GM23338 (cell line): ENCODE measurements at regions not wholly inside any gene's neighbourhood (a gene's known extent, or its start where the extent isn't known, plus 50 kb on each side); places are given as distances from the start of the nearest gene placed in this dataset.

Experiments used
- ATAC-seq: fragments of 200-7000 bp; cut with Tn5 transposase; 3 replicates; pipeline ENCODE4 v1.9.1; 2020
- DNase-seq: peaks from one replicate; pipeline ENCODE4 v3.0.0-alpha.2; 2015; ENCODE audit warnings: low spot score
- H2AFZ ChIP-seq: fragments of 200-600 bp; sonication (generic); 2 replicates; pipeline ENCODE4 v1.8.0; 2016; ENCODE audit warnings: antibody characterized with exemption, mild to moderate bottlenecking, moderate library complexity
- H3F3A ChIP-seq: fragments of 200-600 bp; sonication (generic); replicated peaks from 2 replicates; pipeline ENCODE4 v1.8.0; 2017; ENCODE audit warnings: antibody characterized with exemption, mixed run types, low read depth
- H3K27ac ChIP-seq: fragments of 200-600 bp; sonication (generic); 2 replicates; pipeline ENCODE4 v1.6.1; 2016; ENCODE audit warnings: low read depth
- H3K27me3 ChIP-seq: fragments of 200-600 bp; sonication (generic); 2 replicates; pipeline ENCODE4 v1.8.0; 2016; ENCODE audit warnings: mild to moderate bottlenecking, mixed run types, moderate library complexity; ENCODE audit not compliant: insufficient read depth
- H3K36me3 ChIP-seq: fragments of 200-600 bp; sonication (generic); 2 replicates; pipeline ENCODE4 v1.8.0; 2016; ENCODE audit warnings: mild to moderate bottlenecking; ENCODE audit not compliant: insufficient read depth
- H3K4me1 ChIP-seq: fragments of 200-600 bp; sonication (generic); 2 replicates; pipeline ENCODE4 v1.8.0; 2016; ENCODE audit warnings: mild to moderate bottlenecking, moderate library complexity; ENCODE audit not compliant: insufficient read depth
- H3K4me2 ChIP-seq: fragments of 200-600 bp; sonication (generic); 2 replicates; pipeline ENCODE4 v1.7.1; 2017; ENCODE audit warnings: mixed run types
- H3K4me3 ChIP-seq: fragments of 200-600 bp; sonication (generic); 2 replicates; pipeline ENCODE4 v1.6.1; 2016; ENCODE audit warnings: mixed run types
- H3K79me2 ChIP-seq: fragments of 200-600 bp; sonication (generic); replicated peaks from 2 replicates; pipeline ENCODE4 v1.8.0; 2017; ENCODE audit warnings: mild to moderate bottlenecking; ENCODE audit not compliant: insufficient read depth
- H3K9me2 ChIP-seq: fragments of 200-600 bp; sonication (generic); 2 replicates; pipeline ENCODE4 v1.8.0; 2017; ENCODE audit not compliant: insufficient read depth
- H4K20me1 ChIP-seq: fragments of 200-600 bp; sonication (generic); replicated peaks from 2 replicates; pipeline ENCODE4 v1.8.0; 2017; ENCODE audit warnings: mild to moderate bottlenecking; ENCODE audit not compliant: insufficient read depth
- H3K27ac Mint-ChIP-seq: 2 replicates; pipeline ENCODE4 v1.8.0; 2020; ENCODE audit warnings: inconsistent platforms, mild to moderate bottlenecking, moderate library complexity, mixed read lengths
- H3K27me3 Mint-ChIP-seq: 3 replicates; pipeline ENCODE4 v1.8.0; 2022; ENCODE audit warnings: low read depth, mild to moderate bottlenecking, moderate library complexity, mixed read lengths, inconsistent platforms; ENCODE audit not compliant: insufficient read depth, poor library complexity
- H3K36me3 Mint-ChIP-seq: 3 replicates; pipeline ENCODE4 v1.8.0; 2021; ENCODE audit warnings: low read depth, mild to moderate bottlenecking, inconsistent platforms, moderate library complexity, mixed read lengths
- H3K4me1 Mint-ChIP-seq: 3 replicates; pipeline ENCODE4 v1.8.0; 2020; ENCODE audit warnings: mild to moderate bottlenecking, inconsistent platforms, mixed read lengths
- H3K4me3 Mint-ChIP-seq: 3 replicates; pipeline ENCODE4 v1.8.0; 2021; ENCODE audit warnings: moderate library complexity, mild to moderate bottlenecking, inconsistent platforms, mixed read lengths
- H3K9me3 Mint-ChIP-seq: 3 replicates; pipeline ENCODE4 v1.8.0; 2020; ENCODE audit warnings: moderate library complexity, mild to moderate bottlenecking, inconsistent platforms, mixed read lengths
- CREB1 ChIP-seq: fragments of 250-450 bp; sonication (Bioruptor Pico); IDR thresholded peaks from 2 replicates; pipeline ENCODE4 v1.5.0; 2020; ENCODE audit warnings: low read depth, mild to moderate bottlenecking, moderate library complexity
- CTCF ChIP-seq, 2 experiments: fragments of 200-600 bp in 1 of 2; sonication (generic) in 1 of 2; conservative IDR thresholded peaks; 2 replicates each; pipeline versions ENCODE4 v1.5.1 to v1.6.1; 2016 to 2017; ENCODE audit warnings: antibody characterized with exemption in 2 of 2, low read depth in 2 of 2, mild to moderate bottlenecking in 2 of 2, moderate library complexity in 1 of 2
- ETS1 ChIP-seq: IDR thresholded peaks from 2 replicates; pipeline ENCODE4 v1.6.1; 2016; ENCODE audit warnings: antibody characterized with exemption
- EZH2 ChIP-seq: fragments of 200-600 bp; sonication (generic); IDR thresholded peaks from one replicate; pipeline ENCODE4 v1.8.0; 2017; ENCODE audit warnings: antibody characterized with exemption, mild to moderate bottlenecking, low read depth; ENCODE audit not compliant: unreplicated experiment
- EZH2phosphoT487 ChIP-seq: fragments of 200-600 bp; sonication (generic); IDR thresholded peaks from one replicate; pipeline ENCODE4 v1.8.1; 2018; ENCODE audit warnings: antibody characterized with exemption; ENCODE audit not compliant: unreplicated experiment
- JUNB ChIP-seq: IDR thresholded peaks from one replicate; pipeline ENCODE4 v1.6.1; 2016; ENCODE audit warnings: antibody characterized with exemption; ENCODE audit not compliant: unreplicated experiment
- NANOG ChIP-seq: IDR thresholded peaks from 2 replicates; pipeline ENCODE4 v1.6.1; 2016; ENCODE audit warnings: antibody characterized with exemption, borderline replicate concordance
- POLR2AphosphoS5 ChIP-seq: IDR thresholded peaks from 2 replicates; pipeline ENCODE4 v1.6.1; 2016; ENCODE audit warnings: antibody characterized with exemption, low read depth
- STAT1 ChIP-seq: IDR thresholded peaks from one replicate; pipeline ENCODE4 v1.6.1; 2016; ENCODE audit warnings: antibody characterized with exemption; ENCODE audit not compliant: unreplicated experiment
- ZNF114 ChIP-seq: fragments of 250-450 bp; sonication (Bioruptor Pico); IDR thresholded peaks from 2 replicates; pipeline ENCODE4 v1.5.0; 2020; ENCODE audit warnings: mild to moderate bottlenecking, moderate library complexity
- ZNF331 ChIP-seq: fragments of 250-450 bp; sonication (Bioruptor Pico); IDR thresholded peaks from 2 replicates; pipeline ENCODE4 v1.5.0; 2020; ENCODE audit warnings: low read depth, mild to moderate bottlenecking, moderate library complexity
- ZNF462 ChIP-seq: fragments of 250-450 bp; sonication (Bioruptor Pico); IDR thresholded peaks from 2 replicates; pipeline ENCODE4 v1.5.0; 2020; ENCODE audit warnings: mild to moderate bottlenecking, moderate library complexity

- TF ChIP-seq STAT1 (no peak), NANOG (no peak), CTCF (conservative IDR thresholded peaks at IDR 0.05; ENCODE audit: low read depth in 2 of 2) (no peak), POLR2AphosphoS5 (no peak), CREB1 (CRISPR knock-in tag) (no peak), ZNF114 (no peak), ZNF331 (CRISPR knock-in tag) (no peak), EZH2phosphoT487 (no peak)
These were observed 293.4 kb upstream of the MKLN1 start (continued) for GRCh38 chr7:131034166-131034881.

- Mint-ChIP-seq H3K9me3 (no peaks in the 10 kb centered on the region; the same call in 2 of the 3 replicates), H3K4me1 (no peaks in the 10 kb centered on the region; the same call in 1 of the 3 replicates), H3K27ac (no peak overlapping the region), H3K27me3 (peaks cover 4% of the 10 kb centered on the region), H3K4me3 (no peak overlapping the region), H3K36me3 (peaks cover 3% of the 10 kb centered on the region; the same call in 2 of the 3 replicates)
- H3K9me2 ChIP-seq = no peaks in the 10 kb centered on the region
- H3K27me3 ChIP-seq = no peaks in the 10 kb centered on the region
- H3K4me3 ChIP-seq = no peak overlapping the region
- no peak overlapping the region for H3K27ac ChIP-seq
- H3K4me1 ChIP-seq = no peaks in the 10 kb centered on the region
- no peaks in the 10 kb centered on the region for H4K20me1 ChIP-seq
- no peaks in the 10 kb centered on the region for H3F3A ChIP-seq
- DNase-seq (no peak), ATAC-seq (no peak)
- H3K79me2 ChIP-seq = peaks cover 17% of the 10 kb centered on the region
- H3K36me3 ChIP-seq = no peaks in the 10 kb centered on the region
- H2AFZ ChIP-seq = no peak overlapping the region
- H3K4me2 ChIP-seq = no peak overlapping the region
- TF ChIP-seq ZNF331 (CRISPR knock-in tag) = no peak
- TF ChIP-seq EZH2phosphoT487 = no peak
- no peak for TF ChIP-seq CREB1 (CRISPR knock-in tag)
- TF ChIP-seq POLR2AphosphoS5 = no peak
- TF ChIP-seq STAT1 = no peak
- TF ChIP-seq JUNB = no peak
- no peak for TF ChIP-seq EZH2
- TF ChIP-seq ETS1 = no peak
- no peak for TF ChIP-seq NANOG
- no peak for TF ChIP-seq ZNF462 (CRISPR knock-in tag)
These were observed 292.4 kb upstream of the MKLN1 start for GRCh38 chr7:131035088-131035770.
